ENCODE measurements at regions not wholly inside any gene's neighbourhood (a gene's known extent, or its start where the extent isn't known, plus 50 kb on each side); places are given as distances from the start of the nearest gene placed in this dataset.

- no peak for TF ChIP-seq YY1 (IDR thresholded peaks at IDR 0.05)
- no peak for TF ChIP-seq CTCF (IDR thresholded peaks at IDR 0.05; ENCODE audit: low read depth, low read length, missing input control)
Observed at GRCh38 chr1:38371505-38371844, 324.9 kb upstream of the POU3F1 start.

All from liver (tissue), 2 donors.